ENCODE measurements at regions not wholly inside any gene's neighbourhood (a gene's known extent, or its start where the extent isn't known, plus 50 kb on each side); places are given as distances from the start of the nearest gene placed in this dataset.
"Not testable (repeated sequence)": the region's sequence is repeated elsewhere in the genome, so short reads cannot be mapped to it uniquely, and the experiment has no call there.

DNA sequence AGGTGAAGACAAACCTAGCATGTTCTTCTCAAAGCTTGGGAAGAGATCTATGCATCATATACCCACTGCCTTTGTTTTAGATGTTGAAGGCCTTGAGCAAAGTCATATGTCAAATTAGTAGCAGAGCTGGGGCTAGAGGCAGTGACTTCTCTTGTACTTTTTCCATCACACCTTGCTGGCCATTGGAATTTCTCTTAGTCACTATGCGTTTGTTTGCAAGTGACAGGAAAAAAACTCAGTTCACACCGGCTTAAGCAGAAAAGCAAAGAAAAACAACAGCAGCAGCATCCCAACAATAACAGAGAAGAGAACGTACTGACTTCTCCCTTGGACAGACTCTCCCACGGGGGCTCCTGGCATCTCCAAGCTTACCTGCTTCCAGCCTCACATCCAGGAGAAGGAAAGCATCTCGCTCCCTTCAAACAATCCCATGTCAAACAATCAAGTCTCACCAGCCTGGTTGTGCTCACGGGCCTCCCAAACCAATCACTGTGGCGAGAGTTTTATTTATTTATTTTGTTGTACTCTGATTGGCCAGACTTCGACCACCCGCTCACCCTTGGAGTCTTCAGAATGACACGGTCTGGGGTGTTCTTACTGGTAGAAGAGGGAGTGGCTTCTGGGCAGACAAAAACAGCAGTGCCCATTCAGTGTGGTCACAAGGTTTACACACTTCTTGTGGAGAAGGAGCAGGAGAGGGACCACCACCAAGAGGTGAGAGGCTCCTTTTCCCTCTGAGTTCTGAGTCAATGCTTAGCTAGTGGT, 83.8 kb upstream of the STC2 start:
- no peak for DNase-seq

DNA sequence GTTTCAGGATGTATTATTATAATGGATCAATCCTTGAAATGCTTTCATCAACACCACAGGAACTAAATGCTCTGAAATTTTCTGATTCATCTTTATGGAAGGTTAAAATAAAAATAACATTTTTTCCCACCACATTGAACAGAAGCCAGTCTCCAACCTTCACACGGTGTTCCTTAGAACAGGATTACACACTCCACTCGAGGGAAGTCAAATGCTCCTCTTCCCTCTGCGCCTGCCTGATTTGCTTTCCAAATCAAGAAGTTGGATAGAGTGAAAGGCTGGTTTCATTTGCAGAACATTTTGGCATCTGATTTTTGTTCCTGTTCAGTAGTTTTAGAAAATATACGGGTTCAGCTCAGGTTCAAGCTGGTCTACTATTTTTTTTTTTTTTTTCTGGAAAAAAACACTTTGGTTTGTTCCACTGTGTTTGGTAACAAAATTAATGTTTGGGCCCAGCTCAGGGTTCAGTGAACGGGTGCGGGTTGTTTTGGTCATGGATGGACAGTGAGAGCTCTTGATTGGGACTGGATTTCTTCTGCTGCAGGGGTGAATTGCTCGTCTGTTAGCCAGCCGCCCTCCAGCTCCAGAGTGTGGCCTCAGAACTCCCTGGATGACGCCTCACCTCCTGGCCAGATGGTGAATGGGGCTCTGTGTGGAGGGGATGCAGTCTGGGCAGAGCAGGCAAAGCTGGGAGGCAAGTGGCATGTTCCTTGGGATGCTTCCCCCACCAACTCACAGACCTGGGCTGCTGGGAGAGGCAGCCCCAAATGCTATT, 82.4 kb upstream of the STC2 start:
- no peak for DNase-seq

DNA sequence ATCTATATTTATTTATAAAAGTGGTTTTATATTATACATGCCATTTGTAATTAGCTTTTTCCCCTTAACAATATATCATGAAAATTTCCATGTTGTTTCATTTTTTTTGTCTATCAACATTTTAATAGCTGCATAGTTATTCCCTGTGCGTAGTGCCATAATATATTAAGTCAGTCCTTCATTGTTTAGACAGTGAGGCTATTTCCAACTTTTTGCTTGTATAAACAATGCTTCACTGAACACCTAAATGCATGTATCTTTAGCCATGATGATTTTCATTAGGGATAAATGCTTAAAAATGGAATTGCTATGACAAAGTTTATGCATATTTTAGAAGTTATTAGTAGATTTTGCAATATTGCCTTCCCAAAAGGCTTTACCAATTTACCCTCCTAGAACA, 80.7 kb upstream of the STC2 start:
- no peak for DNase-seq

DNA sequence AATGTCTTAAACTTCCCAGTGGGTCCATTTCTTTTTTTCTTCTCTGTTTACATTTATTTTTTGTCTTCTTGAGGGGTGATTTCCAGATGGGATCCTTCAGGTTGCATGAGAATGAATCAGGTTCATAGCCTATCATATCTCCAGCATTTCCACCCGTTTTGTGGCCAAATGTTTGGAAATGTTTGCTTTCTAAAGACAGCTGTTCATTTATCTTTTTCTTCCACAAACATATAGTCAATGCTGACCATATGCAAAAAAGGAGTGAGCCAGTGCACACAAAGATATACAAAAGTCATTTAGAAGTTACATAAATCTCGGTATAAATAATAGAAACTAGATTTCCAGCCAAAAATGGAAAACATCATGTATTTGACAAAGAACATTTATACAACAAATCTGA, 71.6 kb upstream of the STC2 start:
- no peak for DNase-seq

DNA sequence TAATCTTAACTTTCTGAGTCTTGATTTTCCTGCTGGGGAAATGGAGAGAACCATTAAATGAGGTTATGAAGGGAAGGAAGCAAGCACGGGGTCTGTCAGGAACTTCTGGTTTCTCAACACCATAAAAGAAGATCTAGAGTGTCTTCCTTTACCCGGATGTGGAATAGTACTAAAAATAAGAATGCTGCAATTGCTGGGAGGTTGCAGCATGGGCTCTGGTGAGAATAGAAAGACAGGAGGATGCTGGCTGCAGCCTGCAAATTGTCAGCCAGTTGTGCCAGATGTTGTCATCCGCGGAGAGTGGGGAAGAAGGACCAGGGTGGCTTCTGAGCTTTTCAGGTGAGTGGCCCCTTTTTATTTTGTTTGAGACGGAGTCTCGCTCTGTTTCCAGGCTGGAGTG, 69.3 kb upstream of the STC2 start:
- DNase-seq: no peak

DNA sequence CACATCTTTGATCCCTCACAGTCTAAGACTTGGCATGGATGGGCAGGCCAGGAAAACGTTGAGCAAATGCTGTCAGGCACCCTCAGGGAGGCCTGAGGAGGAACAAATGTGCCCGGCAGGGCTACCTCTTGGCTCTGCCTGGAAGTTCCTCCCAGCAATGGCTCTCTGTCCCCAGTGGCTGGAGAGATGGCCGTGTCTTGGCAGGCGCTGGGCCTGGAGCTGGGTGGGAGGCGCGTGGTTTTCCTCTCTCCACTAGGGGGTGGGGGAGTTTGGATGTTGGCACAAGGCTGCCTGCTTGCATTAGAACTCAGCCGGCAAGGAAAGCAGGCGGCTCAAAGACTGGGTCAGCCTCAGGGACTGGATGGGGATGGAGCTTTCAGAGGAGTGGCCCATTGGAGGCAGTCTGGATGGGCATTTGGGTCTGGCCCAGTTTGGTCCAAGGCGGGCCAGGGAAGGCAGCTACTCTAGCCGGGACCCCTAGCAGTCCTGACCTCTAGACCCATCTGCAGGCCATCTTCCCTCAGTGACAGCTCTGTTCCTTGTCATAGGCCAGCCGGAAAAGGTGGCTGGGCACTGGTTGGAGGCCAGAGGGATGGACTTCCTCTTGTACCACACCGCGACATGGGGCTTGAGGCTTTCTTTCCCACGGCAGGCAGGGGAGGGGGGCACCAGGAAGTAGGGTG, 68.2 kb upstream of the STC2 start:
- DNase-seq: no peak

DNA sequence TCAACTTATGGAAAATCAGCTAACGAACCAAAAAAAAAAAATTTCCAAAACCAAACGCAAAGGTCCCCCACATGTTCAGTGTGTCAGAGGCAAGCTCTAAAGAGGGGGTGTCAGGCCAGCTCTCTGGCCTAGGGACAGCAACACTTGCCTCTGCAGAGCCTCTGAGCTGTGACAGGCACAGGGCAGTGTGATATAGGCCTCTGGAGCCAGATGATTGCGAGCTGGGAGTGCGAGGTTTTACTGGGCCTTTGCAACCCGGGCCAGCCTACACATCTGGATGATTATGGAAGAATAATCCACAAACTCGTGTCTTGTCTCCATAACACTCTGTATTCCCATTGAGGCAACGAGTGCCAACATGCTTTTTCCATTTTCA, 67.7 kb upstream of the STC2 start:
- DNase-seq: no peak

DNA sequence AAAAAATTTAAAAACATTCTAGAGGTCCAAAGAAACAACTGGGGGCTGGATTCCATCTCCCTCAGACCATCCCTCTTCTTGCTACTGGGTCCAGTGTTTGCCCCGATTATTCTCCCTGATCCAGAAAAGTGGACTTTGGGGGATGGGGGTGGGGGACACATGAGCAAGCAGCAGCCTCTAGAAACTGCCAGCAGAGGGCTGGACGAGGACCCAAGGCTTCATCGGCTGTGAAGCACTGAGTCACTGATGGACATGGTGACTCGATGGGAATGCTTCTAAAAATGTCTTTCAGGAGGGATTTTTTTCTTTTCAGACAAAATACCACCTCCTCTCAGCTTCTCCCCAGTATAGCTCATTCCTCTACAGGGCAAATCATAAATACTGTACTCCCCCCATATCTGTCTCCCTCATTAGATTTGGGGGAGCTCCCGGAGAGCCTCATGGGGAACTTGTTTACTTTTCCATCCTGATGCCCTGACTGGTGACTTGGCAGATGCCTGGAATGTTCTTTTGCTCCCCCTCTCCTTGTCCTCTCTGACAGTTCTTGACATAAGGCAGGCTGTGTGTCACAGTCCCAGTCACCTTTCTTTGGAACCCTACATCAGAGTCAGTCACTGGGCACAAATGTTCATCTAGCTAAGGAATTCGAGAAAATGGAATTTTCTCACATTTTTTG, 67.2 kb upstream of the STC2 start:
- DNase-seq: no peak

DNA sequence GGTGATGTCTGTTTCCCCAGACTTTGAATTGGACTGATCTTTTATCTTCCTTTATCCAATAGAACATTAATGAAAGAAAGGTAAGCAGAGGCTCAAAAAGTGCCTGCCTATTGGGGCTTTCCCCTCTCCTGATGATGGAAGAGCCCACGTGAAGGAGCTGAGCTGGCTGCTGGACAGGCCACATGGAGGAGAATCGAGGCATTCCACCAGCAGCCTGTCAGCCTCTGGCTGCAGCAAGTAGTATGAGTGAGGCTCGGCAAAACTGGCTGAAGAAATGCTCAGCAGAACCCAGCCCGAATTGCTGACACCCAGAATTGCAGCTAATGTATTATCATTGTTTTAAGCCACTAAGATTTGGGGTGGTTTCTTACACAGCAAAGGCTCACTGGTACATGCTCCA, 66.5 kb upstream of the STC2 start:
- no peak for DNase-seq

DNA sequence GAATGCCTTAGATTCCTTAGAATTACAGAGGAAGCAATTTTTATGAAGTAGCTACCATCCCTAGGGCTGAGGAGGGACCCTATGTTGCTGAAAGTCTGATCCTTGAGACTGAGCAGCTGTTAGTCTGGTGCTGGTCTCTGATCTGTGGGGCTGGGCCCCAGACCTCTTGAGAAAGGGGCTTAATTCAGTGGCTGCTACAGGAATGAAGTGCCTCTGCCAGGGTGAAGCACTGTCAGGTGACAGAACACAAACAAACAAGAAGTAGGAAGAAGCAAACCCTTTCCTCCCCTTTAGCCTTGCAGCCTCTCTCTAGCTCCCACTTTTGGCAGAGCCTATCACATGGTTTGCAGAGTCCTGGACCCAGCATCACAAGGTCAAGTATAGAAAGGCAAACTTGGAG, 64.0 kb upstream of the STC2 start:
- no peak for DNase-seq

DNA sequence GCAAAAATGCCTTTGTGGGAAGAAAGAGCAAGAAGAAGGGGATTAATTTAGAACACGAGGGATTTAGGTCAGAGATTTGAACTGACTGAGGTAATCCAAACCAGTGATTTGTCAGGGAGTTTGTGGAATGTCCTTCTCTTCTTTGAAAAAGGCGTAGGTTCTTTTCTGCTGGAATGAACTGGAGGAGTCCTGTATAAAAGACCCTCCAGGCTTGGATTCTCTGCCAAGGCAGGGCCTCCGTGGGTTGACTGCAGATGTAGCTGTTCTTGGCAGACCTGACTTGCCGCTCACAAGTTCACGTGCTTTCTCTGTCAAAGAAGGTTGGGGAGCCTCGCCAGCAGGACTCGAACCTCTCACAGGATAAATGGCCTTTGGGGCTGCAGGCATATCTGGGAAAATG, 62.8 kb upstream of the STC2 start:
- DNase-seq: no peak

DNA sequence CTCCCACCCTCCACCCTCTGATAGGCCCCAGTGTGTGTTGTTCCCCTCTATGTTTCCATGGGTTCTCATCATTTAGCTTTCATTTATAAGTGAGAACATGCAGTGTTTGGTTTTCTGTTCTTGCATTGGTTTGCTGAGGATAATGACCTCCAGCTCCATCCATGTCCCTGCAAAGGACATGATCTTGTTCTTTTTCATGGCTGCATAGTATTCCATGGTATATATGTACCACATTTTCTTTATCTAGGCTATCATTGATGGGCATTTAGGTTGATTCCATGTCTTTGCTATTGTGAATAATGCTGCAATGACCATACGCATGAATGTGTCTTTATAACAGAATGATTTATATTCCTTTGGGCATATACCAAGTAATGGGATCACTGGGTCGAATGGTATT, 59.1 kb upstream of the STC2 start:
- not testable (repeated sequence) for DNase-seq

DNA sequence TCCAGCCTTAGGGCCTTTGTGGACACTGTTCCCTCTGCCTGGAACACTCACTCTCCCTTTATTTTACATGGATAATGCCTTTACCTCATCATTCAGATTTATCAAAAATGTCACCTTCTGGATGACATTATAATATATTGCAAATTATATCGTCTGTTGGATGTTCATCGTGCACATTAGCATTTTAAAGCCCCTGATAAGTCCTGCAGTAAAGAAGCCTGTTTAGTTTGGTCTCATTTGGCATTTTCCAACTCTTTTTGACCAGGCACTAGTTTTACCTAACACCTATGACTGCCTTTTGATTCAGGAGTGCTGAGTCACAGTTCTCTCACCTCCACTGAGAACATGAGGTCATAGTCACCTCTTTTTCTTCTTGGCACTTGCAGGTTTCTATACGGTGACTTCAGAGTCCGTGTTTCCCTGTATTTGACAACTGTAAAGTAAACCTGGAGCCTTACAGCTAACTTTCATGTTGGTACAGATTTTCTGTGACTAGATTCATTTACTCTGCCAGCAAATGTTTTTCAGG, 57.7 kb upstream of the STC2 start:
- no peak for DNase-seq

DNA sequence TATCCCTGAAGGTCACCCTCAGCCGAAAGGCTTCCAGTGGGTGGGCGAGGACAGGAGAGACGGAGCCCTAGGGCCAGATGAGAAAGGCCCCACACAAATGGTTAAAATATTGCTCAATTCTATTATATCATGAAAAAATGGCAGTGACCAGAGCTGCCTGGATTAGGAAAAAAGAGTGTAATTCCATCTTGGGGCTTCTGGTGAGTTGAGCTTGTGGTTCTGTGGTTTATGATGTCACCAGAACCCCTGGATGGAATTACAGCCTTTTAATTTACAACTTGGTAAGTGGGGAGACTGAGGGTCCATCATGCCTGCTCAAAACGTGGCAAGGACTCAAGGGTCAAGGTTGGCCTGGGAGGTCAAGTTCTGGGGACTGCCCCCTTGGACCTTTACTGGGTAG, 55.5 kb upstream of the STC2 start:
- DNase-seq: no peak

DNA sequence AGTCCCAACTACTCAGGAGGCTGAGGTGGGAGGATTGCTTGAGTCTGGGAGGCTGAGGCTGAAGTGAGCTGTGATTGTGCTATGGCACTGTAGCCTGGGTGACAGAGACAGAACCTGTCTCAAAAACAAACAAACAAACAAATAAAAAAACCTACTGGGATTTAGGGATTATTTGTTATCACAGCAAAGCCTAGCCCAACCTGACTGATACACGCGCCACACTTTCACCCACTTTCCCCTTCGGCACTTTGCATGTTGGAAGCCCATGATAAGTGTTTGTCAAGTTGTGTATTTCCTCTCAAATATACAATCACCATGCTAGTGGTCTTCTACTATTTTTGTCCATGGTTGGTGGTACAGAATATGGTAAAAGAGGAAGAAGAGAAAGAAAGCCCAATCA, 50.5 kb upstream of the STC2 start:
- no peak for DNase-seq
